A549 (cell line): ENCODE measurements at regions not wholly inside any gene's neighbourhood (a gene's known extent, or its start where the extent isn't known, plus 50 kb on each side); places are given as distances from the start of the nearest gene placed in this dataset.

ENCODE experiments used
- ATAC-seq, 2 experiments: fragments of 200-7000 bp in 1 of 2; fragments of >200 bp in 1 of 2; cut with Nextera tagmentation in 1 of 2; cut with Tn5 transposase in 1 of 2; 3 replicates each; pipeline versions ENCODE4 v1.8.0 to v1.9.1; 2018 to 2020; ENCODE audit warnings: mild to moderate bottlenecking in 1 of 2, moderate library complexity in 1 of 2
- CTCF ChIA-PET: fragments of 300-600 bp; sonication (Branson Sonifier 250); formaldehyde crosslinking; extraction: SDS; loops from one replicate; lab custom pipeline; 2021; ENCODE audit warnings: antibody characterized with exemption, inconsistent platforms; lab: Yijun Ruan, JAX
- POLR2A ChIA-PET: fragments of 350-600 bp; formaldehyde crosslinking; extraction: SDS; loops from one replicate; lab custom pipeline; 2021; ENCODE audit warnings: antibody characterized with exemption, inconsistent platforms; lab: Yijun Ruan, JAX
- DNase-seq, 2 experiments: peaks; one replicate each; pipeline versions ENCODE4 v3.0.0 to v3.0.0-alpha.2; 2011 to 2016; ENCODE audit warnings: low read depth in 1 of 2, low spot score in 1 of 2
- FAIRE-seq: peaks from 2 replicates; lab custom pipeline; 2011; peaks lifted over from hg19 to GRCh38; lab: Jason Lieb, UNC
- H3K27ac ChIP-seq, 2 experiments: fragments of >200 bp; sonication (Bioruptor Twin); formaldehyde crosslinking; 3 replicates each; pipeline ENCODE4 v1.5.1; 2016 to 2017
- H3K4me1 ChIP-seq: fragments of >200 bp; sonication (Bioruptor Twin); formaldehyde crosslinking; 3 replicates; pipeline ENCODE4 v1.6.1; 2016
- H3K4me2 ChIP-seq: fragments of >200 bp; sonication (Bioruptor Twin); formaldehyde crosslinking; 3 replicates; pipeline ENCODE4 v1.6.1; 2016
- H3K4me3 ChIP-seq: fragments of >200 bp; sonication (Bioruptor Twin); formaldehyde crosslinking; 3 replicates; pipeline ENCODE4 v1.5.1; 2016
- H3K9me3 ChIP-seq: fragments of >200 bp; sonication (Bioruptor Twin); formaldehyde crosslinking; 3 replicates; pipeline ENCODE4 v1.6.1; 2016
- CBX2 ChIP-seq: fragments of 200-600 bp; sonication (generic); IDR thresholded peaks from 2 replicates; pipeline ENCODE4 v1.6.1; 2016; ENCODE audit warnings: low read depth, mild to moderate bottlenecking, borderline replicate concordance
- CBX8 ChIP-seq: fragments of 200-600 bp; sonication (generic); IDR thresholded peaks from 2 replicates; pipeline ENCODE4 v1.6.1; 2016
- CEBPB ChIP-seq, 2 experiments: fragments of >200 bp in 1 of 2; sonication (Bioruptor Twin) in 1 of 2; formaldehyde crosslinking in 1 of 2; IDR thresholded peaks; 2 replicates each; pipeline ENCODE4 v1.6.1; 2012 to 2016
- ESRRA ChIP-seq: fragments of 150-350 bp; IDR thresholded peaks from 2 replicates; pipeline ENCODE4 v1.6.1; 2014; ENCODE audit warnings: mild to moderate bottlenecking, low read length, borderline replicate concordance
- FOSB ChIP-seq: fragments of 250-450 bp; sonication (Bioruptor Pico); IDR thresholded peaks from 2 replicates; pipeline ENCODE4 v1.5.0; 2020; ENCODE audit warnings: mild to moderate bottlenecking, moderate library complexity
- HEYL ChIP-seq: fragments of 250-450 bp; sonication (Bioruptor Pico); IDR thresholded peaks from 2 replicates; pipeline ENCODE4 v1.8.0; 2021; ENCODE audit warnings: mild to moderate bottlenecking, moderate library complexity
- HOXA7 ChIP-seq: fragments of 250-450 bp; sonication (Bioruptor Pico); IDR thresholded peaks from 2 replicates; pipeline ENCODE4 v1.5.0; 2020; ENCODE audit warnings: mild to moderate bottlenecking, moderate library complexity
- JUN ChIP-seq, 2 experiments: fragments of >200 bp; sonication (Bioruptor Twin); formaldehyde crosslinking; IDR thresholded peaks; 2 replicates in 1 of 2; 3 replicates in 1 of 2; pipeline ENCODE4 v1.6.1; 2016 to 2017
- JUNB ChIP-seq: fragments of >200 bp; sonication (Bioruptor Twin); formaldehyde crosslinking; IDR thresholded peaks from 2 replicates; pipeline ENCODE4 v1.6.1; 2016
- KDM5A ChIP-seq: fragments of 200-600 bp; sonication (generic); IDR thresholded peaks from 2 replicates; pipeline ENCODE4 v1.6.1; 2016; ENCODE audit warnings: antibody characterized with exemption, mild to moderate bottlenecking
- NFE2L2 ChIP-seq: fragments of 150-350 bp; conservative IDR thresholded peaks from 2 replicates; pipeline ENCODE4 v1.6.1; 2014; ENCODE audit warnings: low read length
- POLR2A ChIP-seq: IDR thresholded peaks from 2 replicates; pipeline ENCODE4 v1.6.1; 2012; ENCODE audit warnings: mild to moderate bottlenecking, low read length
- POLR2AphosphoS2 ChIP-seq: conservative IDR thresholded peaks from 2 replicates; pipeline ENCODE4 v1.6.1; 2012; ENCODE audit warnings: low read length, improper control_type of control experiment, inconsistent platforms
- RAD21 ChIP-seq, 2 experiments: fragments of >200 bp in 1 of 2; sonication (Bioruptor Twin) in 1 of 2; formaldehyde crosslinking in 1 of 2; IDR thresholded peaks in 1 of 2; conservative IDR thresholded peaks in 1 of 2; 2 replicates in 1 of 2; 3 replicates in 1 of 2; pipeline ENCODE4 v1.6.1; 2012 to 2018; ENCODE audit warnings: inconsistent platforms in 1 of 2
- RFX5 ChIP-seq: fragments of 450-650 bp; IDR thresholded peaks from 2 replicates; pipeline ENCODE4 v1.7.1; 2014; ENCODE audit warnings: antibody characterized with exemption, mild to moderate bottlenecking, moderate library complexity
- RNF2 ChIP-seq: fragments of 200-600 bp; sonication (generic); IDR thresholded peaks from 2 replicates; pipeline ENCODE4 v1.6.1; 2016; ENCODE audit warnings: low read depth, mild to moderate bottlenecking, antibody characterized with exemption, moderate library complexity, borderline replicate concordance
- TP53 ChIP-seq: fragments of 250-450 bp; sonication (Bioruptor Pico); IDR thresholded peaks from 2 replicates; pipeline ENCODE4 v1.5.0; 2021; ENCODE audit warnings: mild to moderate bottlenecking, moderate library complexity
- ZFP36 ChIP-seq: fragments of 450-650 bp; IDR thresholded peaks from 2 replicates; pipeline ENCODE4 v1.6.1; 2014; ENCODE audit warnings: borderline replicate concordance; ENCODE audit not compliant: partially characterized antibody
- ZNF302 ChIP-seq: fragments of 250-450 bp; sonication (Bioruptor Pico); IDR thresholded peaks from 2 replicates; pipeline ENCODE4 v1.9.0; 2021; ENCODE audit warnings: inconsistent platforms, mild to moderate bottlenecking, moderate library complexity
- WGBS: methylation state at CpG from one replicate; pipeline ENCODE4 v1.1.6; 2017; ENCODE audit errors: missing lambda C conversion rate; 5-methylcytosine and 5-hydroxymethylcytosine counted together
- TF ChIP-seq, protein P1 (sequence below): fragments of >200 bp; sonication (Bioruptor Twin); formaldehyde crosslinking; IDR thresholded peaks from 3 replicates; pipeline ENCODE4 v1.5.1; 2016
- TF ChIP-seq, protein P2 (sequence below): fragments of 450-650 bp; IDR thresholded peaks from 2 replicates; pipeline ENCODE4 v1.6.1; 2014; ENCODE audit warnings: antibody characterized with exemption
- TF ChIP-seq, protein P3 (sequence below): fragments of 250-450 bp; sonication (Bioruptor Pico); IDR thresholded peaks from 2 replicates; pipeline ENCODE4 v1.5.0; 2020; ENCODE audit warnings: low read depth, mild to moderate bottlenecking, moderate library complexity
- TF ChIP-seq, protein P4 (sequence below): fragments of >200 bp; sonication (Bioruptor Twin); formaldehyde crosslinking; IDR thresholded peaks from 3 replicates; pipeline ENCODE4 v1.6.1; 2016
- TF ChIP-seq, protein P5 (sequence below): IDR thresholded peaks from 2 replicates; pipeline ENCODE4 v1.6.1; 2012
- TF ChIP-seq, protein P6 (sequence below): fragments of >200 bp; sonication (Bioruptor Twin); formaldehyde crosslinking; IDR thresholded peaks from 2 replicates; pipeline ENCODE4 v1.6.1; 2016

DNA sequence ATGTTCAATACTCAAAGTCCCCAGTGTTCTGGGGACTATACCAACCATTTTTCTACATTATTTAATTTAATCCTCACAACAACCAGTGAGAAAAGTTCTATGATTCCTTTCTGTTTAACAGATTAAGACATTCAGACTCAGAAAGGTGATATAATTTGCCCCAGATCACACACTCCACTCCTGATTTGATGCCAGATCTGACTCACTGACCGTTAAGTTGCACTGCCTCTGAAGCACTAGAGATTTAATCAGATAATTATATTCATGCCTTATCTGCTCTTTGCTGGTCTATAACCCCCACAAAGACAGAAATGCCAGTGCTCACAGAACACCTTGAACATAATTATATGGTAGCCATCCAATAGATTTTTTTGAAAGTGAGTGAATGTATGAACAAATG is 501.0 kb downstream of the IGSF11 start:
- Histone ChIP-seq H3K27ac (no peak overlapping the region), H3K4me2 (no peak overlapping the region), H3K4me3 (no peak overlapping the region), H3K9me3 (no peaks in the 10 kb centered on the region), H3K4me1 (no peaks in the 10 kb centered on the region)
- no peak for FAIRE-seq
- TF ChIP-seq, protein P1, sequence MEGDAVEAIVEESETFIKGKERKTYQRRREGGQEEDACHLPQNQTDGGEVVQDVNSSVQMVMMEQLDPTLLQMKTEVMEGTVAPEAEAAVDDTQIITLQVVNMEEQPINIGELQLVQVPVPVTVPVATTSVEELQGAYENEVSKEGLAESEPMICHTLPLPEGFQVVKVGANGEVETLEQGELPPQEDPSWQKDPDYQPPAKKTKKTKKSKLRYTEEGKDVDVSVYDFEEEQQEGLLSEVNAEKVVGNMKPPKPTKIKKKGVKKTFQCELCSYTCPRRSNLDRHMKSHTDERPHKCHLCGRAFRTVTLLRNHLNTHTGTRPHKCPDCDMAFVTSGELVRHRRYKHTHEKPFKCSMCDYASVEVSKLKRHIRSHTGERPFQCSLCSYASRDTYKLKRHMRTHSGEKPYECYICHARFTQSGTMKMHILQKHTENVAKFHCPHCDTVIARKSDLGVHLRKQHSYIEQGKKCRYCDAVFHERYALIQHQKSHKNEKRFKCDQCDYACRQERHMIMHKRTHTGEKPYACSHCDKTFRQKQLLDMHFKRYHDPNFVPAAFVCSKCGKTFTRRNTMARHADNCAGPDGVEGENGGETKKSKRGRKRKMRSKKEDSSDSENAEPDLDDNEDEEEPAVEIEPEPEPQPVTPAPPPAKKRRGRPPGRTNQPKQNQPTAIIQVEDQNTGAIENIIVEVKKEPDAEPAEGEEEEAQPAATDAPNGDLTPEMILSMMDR: no peak
- no peak for TF ChIP-seq POLR2AphosphoS2
- no peak for TF ChIP-seq JUNB
- TF ChIP-seq HEYL (CRISPR knock-in tag): no peak
- TF ChIP-seq RAD21 (conservative IDR thresholded peaks at IDR 0.05 in 1 of 2, IDR thresholded peaks at IDR 0.05 in 1 of 2): no peak
- ChIA-PET CTCF (no interaction called here), POLR2A (no interaction called here)
- 0% methylated on average over 1 of the region's 1 CpG for WGBS
- no peak for ATAC-seq
- no peak for DNase-seq

DNA sequence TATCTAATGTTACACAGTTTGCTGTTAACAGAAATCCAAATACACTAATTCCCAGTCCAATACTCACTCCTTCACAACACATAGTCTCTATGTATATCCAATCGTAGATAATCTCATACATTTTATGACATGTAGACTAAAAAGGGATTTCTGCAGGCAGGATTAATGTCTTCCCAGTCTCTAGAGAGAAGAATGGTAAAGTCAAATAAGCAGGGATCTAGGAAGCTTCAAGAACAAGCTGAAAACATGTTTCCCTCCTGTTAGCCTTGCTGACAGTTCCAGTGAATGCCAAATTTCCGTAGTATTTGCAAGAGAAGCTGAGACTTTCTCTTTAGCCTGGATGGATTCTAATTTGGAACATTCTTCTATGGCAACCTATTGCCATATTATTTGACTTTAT is 500.1 kb downstream of the IGSF11 start:
- H3K4me2 ChIP-seq: no peak overlapping the region
- CTCF ChIA-PET: no interaction called here
- H3K4me3 ChIP-seq: no peak overlapping the region
- ATAC-seq (no peak), FAIRE-seq (no peak), DNase-seq (no peak)
- H3K9me3 ChIP-seq: no peaks in the 10 kb centered on the region
- WGBS: 5% methylated on average over 2 of the region's 2 CpGs
- POLR2A ChIA-PET: no interaction called here
- no peak for TF ChIP-seq HEYL (CRISPR knock-in tag)
- no peak for TF ChIP-seq TP53 (CRISPR knock-in tag)
- TF ChIP-seq, protein P2, sequence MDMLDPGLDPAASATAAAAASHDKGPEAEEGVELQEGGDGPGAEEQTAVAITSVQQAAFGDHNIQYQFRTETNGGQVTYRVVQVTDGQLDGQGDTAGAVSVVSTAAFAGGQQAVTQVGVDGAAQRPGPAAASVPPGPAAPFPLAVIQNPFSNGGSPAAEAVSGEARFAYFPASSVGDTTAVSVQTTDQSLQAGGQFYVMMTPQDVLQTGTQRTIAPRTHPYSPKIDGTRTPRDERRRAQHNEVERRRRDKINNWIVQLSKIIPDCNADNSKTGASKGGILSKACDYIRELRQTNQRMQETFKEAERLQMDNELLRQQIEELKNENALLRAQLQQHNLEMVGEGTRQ: no peak
- TF ChIP-seq CEBPB (IDR thresholded peaks at IDR 0.05): no peak
- TF ChIP-seq FOSB (CRISPR knock-in tag): no peak
- no peak for TF ChIP-seq HOXA7 (CRISPR knock-in tag)
- no peak for TF ChIP-seq ZFP36
- TF ChIP-seq RNF2: no peak
- TF ChIP-seq, protein P3, sequence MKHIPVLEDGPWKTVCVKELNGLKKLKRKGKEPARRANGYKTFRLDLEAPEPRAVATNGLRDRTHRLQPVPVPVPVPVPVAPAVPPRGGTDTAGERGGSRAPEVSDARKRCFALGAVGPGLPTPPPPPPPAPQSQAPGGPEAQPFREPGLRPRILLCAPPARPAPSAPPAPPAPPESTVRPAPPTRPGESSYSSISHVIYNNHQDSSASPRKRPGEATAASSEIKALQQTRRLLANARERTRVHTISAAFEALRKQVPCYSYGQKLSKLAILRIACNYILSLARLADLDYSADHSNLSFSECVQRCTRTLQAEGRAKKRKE: no peak
- no peak for TF ChIP-seq ZNF302 (CRISPR knock-in tag)
- no peak for TF ChIP-seq ESRRA
- TF ChIP-seq JUN (IDR thresholded peaks at IDR 0.05): no peak
- TF ChIP-seq CBX2: no peak
- no peak for TF ChIP-seq RFX5
- TF ChIP-seq, protein P4, sequence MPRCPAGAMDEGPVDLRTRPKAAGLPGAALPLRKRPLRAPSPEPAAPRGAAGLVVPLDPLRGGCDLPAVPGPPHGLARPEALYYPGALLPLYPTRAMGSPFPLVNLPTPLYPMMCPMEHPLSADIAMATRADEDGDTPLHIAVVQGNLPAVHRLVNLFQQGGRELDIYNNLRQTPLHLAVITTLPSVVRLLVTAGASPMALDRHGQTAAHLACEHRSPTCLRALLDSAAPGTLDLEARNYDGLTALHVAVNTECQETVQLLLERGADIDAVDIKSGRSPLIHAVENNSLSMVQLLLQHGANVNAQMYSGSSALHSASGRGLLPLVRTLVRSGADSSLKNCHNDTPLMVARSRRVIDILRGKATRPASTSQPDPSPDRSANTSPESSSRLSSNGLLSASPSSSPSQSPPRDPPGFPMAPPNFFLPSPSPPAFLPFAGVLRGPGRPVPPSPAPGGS: no peak
- TF ChIP-seq CBX8: no peak
- TF ChIP-seq KDM5A: no peak
- H3K27ac ChIP-seq: no peak overlapping the region
- no peaks in the 10 kb centered on the region for H3K4me1 ChIP-seq

DNA sequence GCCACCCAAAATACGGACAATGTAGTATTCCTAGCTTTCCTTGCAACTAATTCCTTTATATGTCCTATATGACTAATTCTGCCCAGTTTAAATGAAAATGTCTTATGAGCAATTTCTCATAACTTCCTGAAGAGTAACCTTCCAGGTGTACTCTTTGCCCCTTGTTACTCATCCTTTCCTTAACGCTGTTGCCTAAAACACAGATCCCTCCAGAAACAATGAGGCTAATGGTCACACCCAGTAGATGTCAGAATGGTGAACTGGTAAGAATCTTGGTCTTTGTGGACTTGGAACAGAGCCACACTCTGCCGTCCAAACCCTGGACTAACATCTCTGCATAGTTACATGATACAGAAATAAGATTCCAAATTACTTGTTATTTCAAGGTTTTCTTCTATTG is 497.9 kb downstream of the IGSF11 start:
- FAIRE-seq (no peak), ATAC-seq (no peak), DNase-seq (no peak)
- Histone ChIP-seq H3K4me2 (no peak overlapping the region), H3K4me3 (no peak overlapping the region), H3K4me1 (no peaks in the 10 kb centered on the region), H3K27ac (no peak overlapping the region), H3K9me3 (no peaks in the 10 kb centered on the region)
- 15% methylated on average over 3 of the region's 3 CpGs for WGBS
- no peak for TF ChIP-seq CBX2
- no peak for TF ChIP-seq NFE2L2
- no peak for TF ChIP-seq CEBPB (IDR thresholded peaks at IDR 0.05)
- no peak for TF ChIP-seq JUNB
- TF ChIP-seq, protein P5, sequence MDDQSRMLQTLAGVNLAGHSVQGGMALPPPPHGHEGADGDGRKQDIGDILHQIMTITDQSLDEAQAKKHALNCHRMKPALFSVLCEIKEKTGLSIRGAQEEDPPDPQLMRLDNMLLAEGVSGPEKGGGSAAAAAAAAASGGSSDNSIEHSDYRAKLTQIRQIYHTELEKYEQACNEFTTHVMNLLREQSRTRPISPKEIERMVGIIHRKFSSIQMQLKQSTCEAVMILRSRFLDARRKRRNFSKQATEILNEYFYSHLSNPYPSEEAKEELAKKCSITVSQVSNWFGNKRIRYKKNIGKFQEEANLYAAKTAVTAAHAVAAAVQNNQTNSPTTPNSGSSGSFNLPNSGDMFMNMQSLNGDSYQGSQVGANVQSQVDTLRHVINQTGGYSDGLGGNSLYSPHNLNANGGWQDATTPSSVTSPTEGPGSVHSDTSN: no peak
- no peak for TF ChIP-seq POLR2AphosphoS2
- TF ChIP-seq POLR2A: no peak
- TF ChIP-seq, protein P6, sequence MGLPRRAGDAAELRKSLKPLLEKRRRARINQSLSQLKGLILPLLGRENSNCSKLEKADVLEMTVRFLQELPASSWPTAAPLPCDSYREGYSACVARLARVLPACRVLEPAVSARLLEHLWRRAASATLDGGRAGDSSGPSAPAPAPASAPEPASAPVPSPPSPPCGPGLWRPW: no peak
- no peak for TF ChIP-seq RNF2
- ChIA-PET POLR2A (no interaction called here), CTCF (interaction anchor here (0.6 kb wide), 1 partner anchor 8 kb away, joined by 4 read pairs; no protein-coding TSS in a partner anchor)
